Activated CD8-positive, alpha-beta T cell treated with anti-CD3 and anti-CD28 coated beads for 36 hours (primary cell): ENCODE measurements at regions not wholly inside any gene's neighbourhood (a gene's known extent, or its start where the extent isn't known, plus 50 kb on each side); places are given as distances from the start of the nearest gene placed in this dataset.

Experiments
- ATAC-seq: fragments of 200-7000 bp; cut with Tn5 transposase; one replicate; pipeline ENCODE4 v1.10.0; 2021; ENCODE audit warnings: mild to moderate bottlenecking, moderate library complexity
- CTCF ChIA-PET: fragments of 350-600 bp; sonication (Branson Sonifier 250); formaldehyde crosslinking; loops from one replicate; lab custom pipeline; 2021; ENCODE audit warnings: antibody characterized with exemption; lab: Charles Lee
- POLR2A ChIA-PET: fragments of 350-600 bp; sonication (Branson Sonifier 250); formaldehyde crosslinking; loops from one replicate; lab custom pipeline; 2021; ENCODE audit warnings: antibody characterized with exemption; lab: Charles Lee
- DNase-seq: peaks from one replicate; pipeline ENCODE4 v3.0.0-alpha.2; 2020
- H3K27ac Mint-ChIP-seq: one replicate; pipeline ENCODE4 v1.8.0; 2021; ENCODE audit warnings: mild to moderate bottlenecking, mixed read lengths
- H3K27me3 Mint-ChIP-seq: one replicate; pipeline ENCODE4 v1.8.0; 2021; ENCODE audit warnings: mixed read lengths
- H3K36me3 Mint-ChIP-seq: one replicate; pipeline ENCODE4 v1.8.0; 2021; ENCODE audit warnings: low read depth, mixed read lengths
- H3K4me1 Mint-ChIP-seq: one replicate; pipeline ENCODE4 v1.8.0; 2021; ENCODE audit warnings: low read depth, mixed read lengths
- H3K4me3 Mint-ChIP-seq: one replicate; pipeline ENCODE4 v1.8.0; 2021; ENCODE audit warnings: mild to moderate bottlenecking, moderate library complexity, mixed read lengths
- H3K9me3 Mint-ChIP-seq: one replicate; pipeline ENCODE4 v1.8.0; 2021; ENCODE audit warnings: mixed read lengths
- intact Hi-C: fragments of 100-400 bp; cut with micrococcal nuclease; formaldehyde crosslinking; loops from one replicate; pipeline ENCODE4 v1.10.0; 2022
- TF ChIP-seq, protein P1 (sequence below): fragments of 200-600 bp; IDR thresholded peaks from one replicate; pipeline ENCODE4 v1.8.0; 2022; ENCODE audit warnings: antibody characterized with exemption, mild to moderate bottlenecking

DNA sequence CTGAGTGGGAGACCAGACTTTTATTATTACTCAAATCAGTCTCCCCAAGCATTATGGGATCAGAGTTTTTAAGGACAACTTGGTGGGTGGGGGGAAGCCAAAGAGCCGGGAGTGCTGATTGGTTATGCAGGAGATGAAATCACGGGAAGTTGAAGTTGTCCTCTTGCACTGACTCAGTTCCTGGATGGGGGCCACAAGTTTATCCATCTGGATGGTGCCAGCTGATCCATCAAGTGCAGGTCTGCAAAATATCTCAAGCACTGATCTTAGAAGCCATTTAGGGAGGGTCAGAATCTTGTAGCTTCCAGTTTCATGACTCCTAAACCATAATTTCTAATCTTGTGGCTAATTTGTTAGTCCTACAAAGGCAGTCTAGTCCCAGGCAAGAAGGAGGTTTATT, 53.5 kb upstream of the LMO1 start:
- ChIA-PET POLR2A (no interaction called here), CTCF (interaction anchor here (0.9 kb wide), 1 partner anchor 228 kb away, joined by 3 read pairs; no protein-coding TSS in a partner anchor)
- TF ChIP-seq, protein P1, sequence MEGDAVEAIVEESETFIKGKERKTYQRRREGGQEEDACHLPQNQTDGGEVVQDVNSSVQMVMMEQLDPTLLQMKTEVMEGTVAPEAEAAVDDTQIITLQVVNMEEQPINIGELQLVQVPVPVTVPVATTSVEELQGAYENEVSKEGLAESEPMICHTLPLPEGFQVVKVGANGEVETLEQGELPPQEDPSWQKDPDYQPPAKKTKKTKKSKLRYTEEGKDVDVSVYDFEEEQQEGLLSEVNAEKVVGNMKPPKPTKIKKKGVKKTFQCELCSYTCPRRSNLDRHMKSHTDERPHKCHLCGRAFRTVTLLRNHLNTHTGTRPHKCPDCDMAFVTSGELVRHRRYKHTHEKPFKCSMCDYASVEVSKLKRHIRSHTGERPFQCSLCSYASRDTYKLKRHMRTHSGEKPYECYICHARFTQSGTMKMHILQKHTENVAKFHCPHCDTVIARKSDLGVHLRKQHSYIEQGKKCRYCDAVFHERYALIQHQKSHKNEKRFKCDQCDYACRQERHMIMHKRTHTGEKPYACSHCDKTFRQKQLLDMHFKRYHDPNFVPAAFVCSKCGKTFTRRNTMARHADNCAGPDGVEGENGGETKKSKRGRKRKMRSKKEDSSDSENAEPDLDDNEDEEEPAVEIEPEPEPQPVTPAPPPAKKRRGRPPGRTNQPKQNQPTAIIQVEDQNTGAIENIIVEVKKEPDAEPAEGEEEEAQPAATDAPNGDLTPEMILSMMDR, result no peak
- Mint-ChIP-seq H3K27ac (no peak overlapping the region), H3K27me3 (peaks cover 4% of the 10 kb centered on the region), H3K36me3 (no peaks in the 10 kb centered on the region), H3K9me3 (no peaks in the 10 kb centered on the region), H3K4me1 (no peaks in the 10 kb centered on the region), H3K4me3 (no peak overlapping the region)
- no peak for ATAC-seq
- intact Hi-C loops, result no loop called here
- no peak for DNase-seq

DNA sequence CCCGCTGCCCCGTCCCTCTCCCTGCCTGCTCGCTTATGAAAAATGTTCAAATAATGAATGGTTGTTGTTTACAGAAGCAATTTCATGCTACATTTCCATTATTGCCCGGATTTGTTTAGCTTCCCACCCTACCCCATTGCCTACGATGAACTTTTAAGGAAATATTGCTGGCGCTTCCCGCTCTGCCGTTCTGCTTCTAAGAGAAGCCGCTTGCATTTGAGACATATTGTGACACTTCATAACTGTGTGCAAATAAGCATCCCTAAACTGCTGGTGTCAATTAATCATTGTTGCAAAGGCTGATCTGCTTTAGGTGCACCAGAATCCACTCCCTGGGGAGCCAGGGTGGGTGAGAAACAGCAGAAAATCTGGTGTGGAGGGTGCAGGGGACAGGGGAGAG, 52.3 kb upstream of the LMO1 start:
- CTCF ChIA-PET, result no interaction called here
- H3K4me1 Mint-ChIP-seq, result no peaks in the 10 kb centered on the region
- no peak for DNase-seq
- no peak overlapping the region for H3K4me3 Mint-ChIP-seq
- TF ChIP-seq, protein P1, result no peak
- POLR2A ChIA-PET, result no interaction called here
- intact Hi-C loops, result no loop called here
- H3K27ac Mint-ChIP-seq, result no peak overlapping the region
- no peaks in the 10 kb centered on the region for H3K9me3 Mint-ChIP-seq
- H3K36me3 Mint-ChIP-seq, result no peaks in the 10 kb centered on the region
- peaks cover 4% of the 10 kb centered on the region for H3K27me3 Mint-ChIP-seq
- ATAC-seq, result no peak

GRCh38 chr11:8315463-8315862, 51.8 kb upstream of the LMO1 start:
- ChIA-PET CTCF (no interaction called here), POLR2A (no interaction called here)
- ATAC-seq, result no peak
- Mint-ChIP-seq H3K27ac (no peak overlapping the region), H3K9me3 (no peaks in the 10 kb centered on the region), H3K4me1 (no peaks in the 10 kb centered on the region), H3K27me3 (peaks cover 4% of the 10 kb centered on the region), H3K36me3 (no peaks in the 10 kb centered on the region), H3K4me3 (no peak overlapping the region)
- intact Hi-C loops, result no loop called here
- TF ChIP-seq, protein P1, result no peak
- DNase-seq, result no peak

- Mint-ChIP-seq H3K36me3 (no peaks in the 10 kb centered on the region), H3K9me3 (no peaks in the 10 kb centered on the region), H3K27me3 (peaks cover 1% of the 10 kb centered on the region), H3K4me3 (no peak overlapping the region), H3K27ac (no peak overlapping the region), H3K4me1 (no peaks in the 10 kb centered on the region)
- TF ChIP-seq, protein P1, result no peak
- DNase-seq, result no peak
- ChIA-PET CTCF (no interaction called here), POLR2A (no interaction called here)
- intact Hi-C loops, result no loop called here
- no peak for ATAC-seq
These were observed 51.2 kb upstream of the LMO1 start for GRCh38 chr11:8314916-8315315.

- Mint-ChIP-seq H3K9me3 (no peaks in the 10 kb centered on the region), H3K27ac (no peak overlapping the region), H3K4me3 (no peak overlapping the region), H3K4me1 (no peaks in the 10 kb centered on the region), H3K36me3 (no peaks in the 10 kb centered on the region), H3K27me3 (no peaks in the 10 kb centered on the region)
- no peak for ATAC-seq
- DNase-seq, result no peak
- TF ChIP-seq, protein P1, result no peak
- CTCF ChIA-PET, result no interaction called here
- intact Hi-C loops, result no loop called here
- POLR2A ChIA-PET, result no interaction called here
These were observed 49.9 kb upstream of the LMO1 start for GRCh38 chr11:8313504-8314090.
